RWPE2 (cell line): ENCODE measurements at regions not wholly inside any gene's neighbourhood (a gene's known extent, or its start where the extent isn't known, plus 50 kb on each side); places are given as distances from the start of the nearest gene placed in this dataset.
A peak's percentile ranks its signal among the peaks of the same experiment; 100 is the strongest.

Experiments
- ATAC-seq: fragments of 200-7000 bp; cut with Tn5 transposase; 3 replicates; pipeline ENCODE4 v1.9.1; 2021; ENCODE audit warnings: low read depth
- DNase-seq: peaks from one replicate; pipeline ENCODE4 v3.0.0-alpha.2; 2020; ENCODE audit warnings: low spot score
- H3K27ac ChIP-seq: fragments of 450-650 bp; 2 replicates; pipeline ENCODE4 v1.5.1; 2017; ENCODE audit warnings: mild to moderate bottlenecking; ENCODE audit not compliant: poor library complexity, severe bottlenecking
- H3K27me3 ChIP-seq: fragments of 250-450 bp; sonication (Bioruptor Pico); 2 replicates; pipeline ENCODE4 v1.5.1; 2021; ENCODE audit warnings: mild to moderate bottlenecking, moderate library complexity; ENCODE audit not compliant: insufficient read depth, poor library complexity, severe bottlenecking
- H3K36me3 ChIP-seq: fragments of 250-450 bp; sonication (Bioruptor Pico); 2 replicates; pipeline ENCODE4 v1.5.1; 2020; ENCODE audit warnings: low read depth, mild to moderate bottlenecking, moderate library complexity
- H3K4me1 ChIP-seq: fragments of 250-450 bp; sonication (Bioruptor Pico); 2 replicates; pipeline ENCODE4 v1.5.1; 2021; ENCODE audit warnings: mild to moderate bottlenecking, moderate library complexity; ENCODE audit not compliant: insufficient read depth, poor library complexity, severe bottlenecking
- H3K4me3 ChIP-seq: fragments of 250-450 bp; sonication (Bioruptor Pico); 2 replicates; pipeline ENCODE4 v1.5.1; 2021; ENCODE audit warnings: mild to moderate bottlenecking, moderate library complexity; ENCODE audit not compliant: severe bottlenecking
- H3K9me3 ChIP-seq: fragments of 250-450 bp; sonication (Bioruptor Pico); 2 replicates; pipeline ENCODE4 v1.5.1; 2021; ENCODE audit warnings: mild to moderate bottlenecking, moderate library complexity; ENCODE audit not compliant: severe bottlenecking
- TF ChIP-seq, protein P1 (sequence below): fragments of 450-650 bp; IDR thresholded peaks from one replicate; pipeline ENCODE4 v1.5.1; 2017; ENCODE audit warnings: mild to moderate bottlenecking, moderate library complexity; ENCODE audit not compliant: poor library complexity, severe bottlenecking

DNA sequence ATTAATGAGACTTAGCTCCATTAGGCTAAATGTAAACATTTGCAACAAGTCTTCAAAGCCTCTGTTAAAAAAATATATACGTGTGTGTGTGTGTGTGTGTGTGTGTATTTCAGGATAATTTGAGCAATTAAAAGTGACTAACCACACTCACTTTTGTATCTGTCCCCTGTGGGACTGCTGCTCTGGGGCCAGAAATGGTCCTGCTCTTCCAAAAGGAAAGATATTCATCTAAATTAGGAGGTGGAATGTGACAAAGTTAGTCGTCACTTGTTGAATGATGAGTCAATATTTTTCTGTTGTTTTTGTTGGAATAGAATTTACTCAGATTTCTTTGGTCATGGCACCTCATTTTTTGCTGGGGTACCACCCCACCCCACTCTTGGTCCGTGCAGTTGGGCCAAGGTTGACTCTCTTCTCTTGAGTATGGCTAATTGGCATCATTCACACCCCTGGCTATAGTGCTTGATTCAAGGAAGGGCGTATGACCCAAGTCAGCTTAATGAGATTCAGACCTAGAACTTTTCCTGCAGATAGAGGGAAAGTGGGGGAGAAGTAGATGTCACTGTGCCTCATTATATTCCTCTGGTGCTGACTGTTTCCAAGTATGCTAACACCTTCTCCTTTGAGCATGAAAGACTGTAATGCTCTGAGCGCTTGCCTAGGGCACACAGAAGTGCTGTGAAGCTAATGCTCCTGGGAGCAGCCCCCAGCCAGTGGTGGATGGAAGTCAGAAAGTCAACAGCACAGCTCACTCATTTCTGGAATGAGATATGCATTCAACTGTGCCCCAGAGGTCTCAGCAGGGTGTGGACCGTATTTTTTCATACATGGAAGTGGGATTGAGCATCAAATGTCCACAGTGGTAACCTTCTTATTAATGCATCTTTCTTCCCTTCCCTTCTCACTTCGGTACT lies 577.0 kb upstream of the TBX3 start:
- Histone ChIP-seq H3K27ac (no peak overlapping the region), H3K9me3 (no peaks in the 10 kb centered on the region), H3K27me3 (no peaks in the 10 kb centered on the region), H3K4me1 (peaks cover 14% of the 10 kb centered on the region), H3K4me3 (no peak overlapping the region), H3K36me3 (no peaks in the 10 kb centered on the region)
- ATAC-seq, result no peak
- DNase-seq, result no peak
- TF ChIP-seq, protein P1, sequence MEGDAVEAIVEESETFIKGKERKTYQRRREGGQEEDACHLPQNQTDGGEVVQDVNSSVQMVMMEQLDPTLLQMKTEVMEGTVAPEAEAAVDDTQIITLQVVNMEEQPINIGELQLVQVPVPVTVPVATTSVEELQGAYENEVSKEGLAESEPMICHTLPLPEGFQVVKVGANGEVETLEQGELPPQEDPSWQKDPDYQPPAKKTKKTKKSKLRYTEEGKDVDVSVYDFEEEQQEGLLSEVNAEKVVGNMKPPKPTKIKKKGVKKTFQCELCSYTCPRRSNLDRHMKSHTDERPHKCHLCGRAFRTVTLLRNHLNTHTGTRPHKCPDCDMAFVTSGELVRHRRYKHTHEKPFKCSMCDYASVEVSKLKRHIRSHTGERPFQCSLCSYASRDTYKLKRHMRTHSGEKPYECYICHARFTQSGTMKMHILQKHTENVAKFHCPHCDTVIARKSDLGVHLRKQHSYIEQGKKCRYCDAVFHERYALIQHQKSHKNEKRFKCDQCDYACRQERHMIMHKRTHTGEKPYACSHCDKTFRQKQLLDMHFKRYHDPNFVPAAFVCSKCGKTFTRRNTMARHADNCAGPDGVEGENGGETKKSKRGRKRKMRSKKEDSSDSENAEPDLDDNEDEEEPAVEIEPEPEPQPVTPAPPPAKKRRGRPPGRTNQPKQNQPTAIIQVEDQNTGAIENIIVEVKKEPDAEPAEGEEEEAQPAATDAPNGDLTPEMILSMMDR, result no peak

DNA sequence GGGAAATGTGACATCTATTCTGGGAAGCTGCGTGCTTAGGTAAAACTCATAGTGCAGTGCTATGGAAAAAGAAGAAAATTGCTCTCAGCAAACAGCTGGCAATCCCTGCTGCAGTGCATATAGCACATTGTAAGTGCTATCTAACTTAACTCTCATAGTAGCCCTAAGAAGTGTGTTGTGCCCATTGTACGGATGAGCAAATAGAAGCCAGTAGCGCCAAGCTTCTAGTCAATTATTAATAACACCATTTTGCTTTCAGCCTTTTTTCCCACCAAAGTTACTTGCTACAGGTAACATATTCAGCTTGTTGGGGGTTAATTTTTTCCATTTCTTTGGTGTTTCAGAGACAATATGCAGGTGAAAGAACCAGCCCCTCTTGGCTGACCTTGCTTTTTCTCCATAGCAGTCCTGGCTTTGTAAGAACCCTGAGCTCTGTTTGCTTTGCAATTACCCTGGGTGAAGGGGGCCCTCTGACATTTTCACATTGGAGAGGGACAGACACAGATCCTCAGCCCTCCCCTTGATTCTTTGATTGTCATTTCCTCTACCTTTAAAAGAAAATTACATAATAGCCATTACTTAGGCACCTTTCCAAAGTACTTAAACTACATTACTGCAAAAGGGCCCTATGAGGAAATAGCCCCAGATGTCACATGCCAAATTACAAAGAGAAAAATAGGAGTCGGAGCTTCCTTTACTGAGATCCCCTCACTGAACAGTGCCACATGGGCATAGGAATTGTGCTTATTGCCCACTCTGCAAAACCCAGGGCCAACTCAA lies 576.2 kb upstream of the TBX3 start:
- ATAC-seq, result no peak
- Histone ChIP-seq H3K27me3 (no peaks in the 10 kb centered on the region), H3K27ac (no peak overlapping the region), H3K4me3 (no peak overlapping the region), H3K36me3 (no peaks in the 10 kb centered on the region), H3K4me1 (peaks cover 14% of the 10 kb centered on the region), H3K9me3 (no peaks in the 10 kb centered on the region)
- TF ChIP-seq, protein P1, result no peak
- no peak for DNase-seq

DNA sequence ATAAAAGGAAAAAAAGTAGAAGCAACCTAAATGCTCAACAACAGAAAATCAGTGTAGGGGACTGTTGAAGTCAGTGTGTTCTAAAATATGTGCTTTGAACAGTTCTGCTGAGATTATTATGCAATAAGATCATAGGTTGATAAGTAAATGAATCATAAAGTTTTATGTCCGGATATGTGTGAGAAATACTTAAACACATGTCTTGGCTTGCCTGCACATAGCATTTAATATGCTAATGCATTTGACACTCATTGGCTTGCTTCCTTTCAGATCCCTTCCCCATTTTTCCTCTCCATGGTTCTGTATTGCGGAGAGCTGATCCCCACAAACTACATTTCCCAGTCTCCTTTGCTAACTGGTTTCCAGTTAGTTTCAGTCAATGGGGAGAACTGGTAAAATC lies 573.8 kb upstream of the TBX3 start:
- Histone ChIP-seq H3K27me3 (no peaks in the 10 kb centered on the region), H3K36me3 (no peaks in the 10 kb centered on the region), H3K4me3 (no peak overlapping the region), H3K9me3 (no peaks in the 10 kb centered on the region), H3K4me1 (peaks cover 14% of the 10 kb centered on the region), H3K27ac (peak overlapping the region; percentile 48)
- TF ChIP-seq, protein P1, result no peak
- ATAC-seq (peak; percentile 99), DNase-seq (no peak)

DNA sequence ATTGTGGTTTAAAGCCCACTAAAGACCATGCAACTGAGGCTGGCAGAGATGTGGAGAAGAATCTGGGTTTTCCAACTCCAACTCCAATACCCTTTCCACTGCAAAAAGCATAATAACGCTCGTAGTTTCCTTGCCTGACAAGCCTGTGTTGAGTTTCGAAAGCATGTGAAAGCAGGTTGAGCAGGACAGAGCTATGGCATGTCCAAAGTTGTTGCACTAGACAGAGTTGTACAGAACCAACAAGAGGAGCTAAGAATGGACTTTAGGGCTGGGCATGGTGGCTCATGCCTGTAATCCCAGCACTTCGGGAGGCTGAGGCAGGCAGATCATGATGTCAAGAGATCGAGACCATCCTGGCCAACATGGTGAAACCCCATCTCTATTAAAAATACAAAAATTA lies 572.0 kb upstream of the TBX3 start:
- H3K4me3 ChIP-seq, result no peak overlapping the region
- no peak overlapping the region for H3K27ac ChIP-seq
- no peaks in the 10 kb centered on the region for H3K9me3 ChIP-seq
- no peaks in the 10 kb centered on the region for H3K36me3 ChIP-seq
- ATAC-seq, result no peak
- TF ChIP-seq, protein P1, result no peak
- H3K27me3 ChIP-seq, result no peaks in the 10 kb centered on the region
- DNase-seq, result no peak
- peaks cover 14% of the 10 kb centered on the region for H3K4me1 ChIP-seq
